EH (cell line): ENCODE measurements at regions not wholly inside any gene's neighbourhood (a gene's known extent, or its start where the extent isn't known, plus 50 kb on each side); places are given as distances from the start of the nearest gene placed in this dataset.
A peak's percentile ranks its signal among the peaks of the same experiment; 100 is the strongest.

ENCODE experiments used
- DNase-seq: peaks from one replicate; pipeline ENCODE4 v3.0.0-alpha.2; 2015; ENCODE audit warnings: low read depth

DNA sequence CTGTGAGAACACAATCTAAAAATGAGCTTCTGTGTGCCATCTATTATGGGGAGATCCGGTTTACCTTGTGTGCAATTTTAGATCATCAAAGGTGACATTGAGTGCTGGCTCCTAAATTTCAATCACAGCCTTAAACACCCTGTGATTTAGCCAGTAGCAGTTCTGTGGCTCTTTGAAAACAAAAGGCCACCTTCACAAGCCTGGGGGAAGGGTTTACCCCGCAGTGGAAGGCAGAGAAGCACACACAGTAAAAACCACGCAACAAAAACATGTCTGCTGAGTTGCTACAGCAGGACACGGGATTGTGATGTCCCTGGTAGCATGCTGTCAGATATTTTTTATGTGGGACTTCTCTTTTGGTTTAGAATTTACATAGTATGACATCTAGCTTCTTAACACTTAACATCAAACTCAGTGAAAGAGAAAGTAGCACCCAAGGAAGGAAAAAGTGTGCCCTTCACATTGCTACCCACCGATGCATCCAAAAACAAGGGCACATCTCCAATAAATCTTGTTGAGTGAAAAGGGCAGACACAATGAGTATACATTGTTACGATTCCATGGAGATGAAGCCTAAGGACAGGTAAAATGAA, 56.1 kb upstream of the RNF152 start:
- no peak for DNase-seq

DNA sequence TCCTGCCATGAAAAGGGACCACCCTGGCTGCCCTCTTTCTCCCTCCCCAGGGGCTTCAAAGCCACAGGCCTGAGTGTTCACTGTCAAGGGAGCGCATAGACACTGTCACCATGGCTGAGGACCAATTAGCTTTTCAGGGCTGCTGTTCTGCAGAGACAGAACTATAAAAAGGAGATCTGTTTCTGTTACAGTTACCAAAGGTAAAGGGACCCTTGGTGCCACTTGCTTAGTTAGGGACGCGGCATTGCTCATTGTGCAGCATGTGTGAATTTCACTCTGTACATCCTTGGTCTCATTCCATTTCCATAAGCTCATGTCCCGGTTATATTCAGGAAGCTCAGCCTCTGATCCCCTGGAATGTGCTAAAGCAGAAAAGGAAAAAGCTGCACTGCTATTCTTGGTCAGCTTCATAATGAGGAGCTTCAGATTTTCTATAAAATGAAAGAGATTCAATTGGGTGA, 55.5 kb upstream of the RNF152 start:
- DNase-seq, result peak; percentile 82

DNA sequence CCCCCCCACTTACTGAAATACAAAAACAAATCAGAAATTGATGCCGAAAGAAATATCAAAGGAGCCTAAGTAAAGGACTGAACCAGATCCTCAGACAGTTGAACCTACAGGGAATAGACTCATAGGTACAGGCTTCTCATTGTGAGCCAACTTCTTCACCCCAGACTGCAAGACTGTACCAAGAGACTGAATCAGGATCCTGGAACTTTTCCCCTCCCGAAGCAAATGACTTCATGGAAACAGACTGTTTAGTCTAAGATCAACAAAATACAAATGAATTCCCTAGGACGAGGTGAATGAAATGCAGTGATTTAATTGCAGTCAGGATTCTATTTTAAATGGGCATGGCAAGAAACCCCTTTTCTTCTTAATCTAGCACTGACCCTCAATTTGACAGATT, 53.6 kb upstream of the RNF152 start:
- peak; percentile 54 for DNase-seq

DNA sequence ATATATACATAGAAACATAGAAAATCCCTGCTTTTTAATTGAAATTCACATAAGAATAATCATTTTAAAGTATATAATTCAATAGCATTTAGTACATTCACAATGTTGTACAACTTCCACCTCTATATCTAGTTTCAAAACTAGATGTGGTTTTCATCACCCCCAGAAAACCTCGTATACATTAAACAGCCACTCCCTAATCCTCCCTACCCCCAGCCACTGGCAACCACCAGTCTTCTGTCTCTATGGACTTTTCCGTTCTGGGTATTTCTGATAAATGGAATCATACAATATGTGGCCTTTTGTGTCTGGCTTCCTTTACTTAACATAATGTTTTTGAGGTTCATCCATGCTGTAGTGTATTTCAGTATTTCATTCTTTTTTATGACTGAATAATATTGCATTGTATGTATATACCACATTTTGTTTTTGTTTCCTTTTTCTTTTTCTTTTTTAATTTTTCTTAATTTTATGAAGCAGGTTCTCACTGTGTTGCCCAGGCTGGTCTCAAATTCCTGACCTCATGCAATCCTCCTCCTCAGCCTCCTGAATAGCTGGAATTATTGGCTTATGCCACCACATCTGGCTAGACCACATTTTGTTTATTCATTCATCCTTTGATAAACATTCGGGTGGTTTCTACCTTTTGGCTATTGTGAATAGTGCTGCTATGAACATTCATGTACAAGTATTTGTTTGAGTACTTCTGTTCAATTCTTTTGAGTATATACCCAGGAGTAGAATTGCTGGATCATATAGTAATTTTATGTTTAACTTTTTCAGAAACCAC, 50.6 kb upstream of the RNF152 start:
- DNase-seq, result no peak
